ENCODE measurements at regions not wholly inside any gene's neighbourhood (a gene's known extent, or its start where the extent isn't known, plus 50 kb on each side); places are given as distances from the start of the nearest gene placed in this dataset.

DNA sequence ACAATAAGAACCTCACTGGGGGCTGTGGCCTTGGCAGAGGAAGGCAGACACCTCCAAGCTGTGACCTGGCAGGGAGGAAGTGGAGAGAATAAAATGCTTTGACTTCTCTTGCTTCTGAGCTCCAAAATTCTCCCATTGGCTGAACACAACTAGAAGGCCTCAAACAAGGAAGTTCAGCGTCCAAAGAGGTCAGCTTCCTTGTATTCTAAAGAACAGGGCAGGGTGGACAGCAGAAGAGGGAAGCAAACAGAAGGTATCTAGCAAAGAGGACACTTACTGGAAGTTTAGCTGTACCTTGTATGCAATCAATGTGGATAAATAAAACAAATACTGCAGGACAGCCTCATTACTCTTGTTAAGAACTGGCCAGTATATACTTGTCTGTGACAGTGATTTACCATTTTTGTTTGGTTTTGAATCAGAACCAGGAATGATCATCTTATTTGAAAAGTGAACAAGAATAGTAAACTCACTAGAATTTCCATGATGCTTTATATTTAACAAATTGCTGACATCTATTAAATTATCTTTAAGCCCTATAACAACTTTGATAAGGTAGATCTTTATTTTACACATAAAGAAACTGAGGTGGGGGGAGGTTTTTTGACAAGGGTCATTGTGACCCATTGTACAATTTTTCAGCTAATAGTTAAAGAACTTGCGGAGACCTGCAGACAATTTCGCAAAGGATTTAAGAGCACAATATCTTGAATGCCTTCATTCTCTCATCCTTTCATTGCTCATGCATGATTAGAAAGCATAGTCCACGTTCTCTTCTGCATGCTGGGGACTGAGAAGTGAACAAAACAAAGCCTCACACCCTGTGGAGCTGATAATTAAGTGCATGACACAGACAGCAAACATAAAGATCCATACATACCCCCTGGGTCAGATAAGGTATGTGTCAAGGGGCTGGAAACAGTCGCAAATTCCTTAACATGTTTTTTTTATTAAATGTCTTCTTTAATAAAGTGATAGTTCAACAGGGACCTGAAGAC is 1448.0 kb downstream of the AACS start:
- no peak for DNase-seq (ENCODE audit: low spot score)

DNA sequence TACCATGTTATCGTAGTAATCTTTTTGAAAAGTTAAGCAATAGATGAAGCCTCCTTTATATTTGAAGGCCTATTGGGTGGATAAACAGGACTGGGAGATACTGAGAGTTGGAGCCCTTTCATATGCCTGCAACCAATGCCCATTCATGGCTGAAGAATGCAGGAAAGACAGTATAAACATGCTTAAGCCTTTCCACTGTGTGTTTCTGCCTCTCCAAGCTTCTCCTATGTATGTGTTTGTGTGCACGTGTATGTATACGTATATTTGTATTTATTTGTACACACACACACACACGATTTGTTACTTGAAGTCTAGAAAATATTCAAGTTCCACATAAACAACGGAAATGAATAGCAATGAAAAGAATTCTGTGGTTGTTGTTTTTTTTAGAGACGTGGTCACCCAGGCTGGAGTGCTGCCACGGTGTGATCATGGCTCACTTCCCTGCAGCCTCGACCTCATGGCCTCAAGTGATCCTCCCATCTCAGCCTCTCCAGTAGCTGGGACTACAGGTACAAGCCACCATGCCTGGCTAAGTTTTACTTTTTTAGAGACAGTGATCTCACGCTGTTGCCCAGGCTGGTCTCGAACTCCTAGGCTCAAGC is 1453.5 kb downstream of the AACS start:
- no peak for DNase-seq (ENCODE audit: low spot score)

DNA sequence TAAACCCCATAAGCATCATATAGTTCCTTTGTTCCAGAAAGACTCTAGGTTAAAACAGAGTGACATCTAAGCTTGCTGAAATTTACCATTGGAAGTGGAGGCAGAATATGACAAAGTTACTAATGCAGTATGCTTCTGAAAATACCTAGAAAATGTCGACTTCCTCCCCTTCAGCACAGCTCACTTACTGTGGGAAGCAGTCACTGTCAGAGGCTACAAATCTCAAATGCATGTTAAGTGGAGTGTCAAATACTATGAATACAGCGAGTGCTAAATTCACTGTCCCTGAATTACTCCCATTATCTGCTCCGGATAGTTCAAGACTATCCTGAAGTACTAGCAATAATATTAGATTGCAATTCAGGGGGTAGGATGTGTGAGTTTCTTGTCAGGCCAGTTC is 1454.6 kb downstream of the AACS start:
- no peak for DNase-seq (ENCODE audit: low spot score)

DNA sequence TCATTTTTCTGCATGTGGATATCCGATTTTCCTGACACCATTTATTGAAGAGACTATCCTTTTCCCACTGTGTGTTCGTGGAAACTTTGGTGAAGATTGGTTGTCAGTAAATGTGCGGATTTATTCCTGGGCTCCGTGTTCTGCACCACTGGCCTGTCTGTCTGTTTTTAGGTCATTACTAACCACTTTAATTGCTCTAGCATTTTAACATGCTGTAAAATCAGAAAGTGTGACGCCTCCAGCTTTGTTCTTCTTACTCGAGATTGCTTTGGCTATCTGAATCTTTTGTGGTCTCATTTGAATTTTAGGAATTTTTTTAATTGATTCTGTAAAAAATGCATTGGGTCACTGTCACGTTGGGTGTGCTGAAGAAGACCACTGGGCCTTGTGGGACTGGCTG is 1458.7 kb downstream of the AACS start:
- DNase-seq (ENCODE audit: low spot score), result no peak

GRCh38 chr12:126534495-126534894 is 1469.3 kb downstream of the AACS start:
- DNase-seq (ENCODE audit: low spot score), result no peak

GRCh38 chr12:126534942-126535341 is 1469.7 kb downstream of the AACS start:
- no peak for DNase-seq (ENCODE audit: low spot score)

DNA sequence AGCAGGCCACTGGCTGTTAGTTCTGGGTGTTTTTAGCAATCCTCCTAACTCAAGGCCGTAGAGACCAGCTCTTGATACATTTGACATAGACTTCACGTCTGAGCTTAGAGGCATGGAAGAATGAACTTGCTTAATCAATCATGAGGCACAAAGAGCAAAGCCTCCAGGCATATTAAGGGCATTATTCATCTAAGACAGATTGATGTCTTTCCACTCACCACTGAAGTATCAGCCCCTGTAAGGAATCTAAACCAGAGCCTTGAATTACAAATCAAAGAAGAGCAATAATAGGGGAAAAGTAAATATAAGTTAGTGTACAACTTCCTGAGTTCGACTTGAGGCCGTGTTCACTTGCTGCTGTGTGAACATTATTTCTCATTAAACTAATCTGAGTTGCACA is 1470.7 kb downstream of the AACS start:
- DNase-seq (ENCODE audit: low spot score), result no peak

DNA sequence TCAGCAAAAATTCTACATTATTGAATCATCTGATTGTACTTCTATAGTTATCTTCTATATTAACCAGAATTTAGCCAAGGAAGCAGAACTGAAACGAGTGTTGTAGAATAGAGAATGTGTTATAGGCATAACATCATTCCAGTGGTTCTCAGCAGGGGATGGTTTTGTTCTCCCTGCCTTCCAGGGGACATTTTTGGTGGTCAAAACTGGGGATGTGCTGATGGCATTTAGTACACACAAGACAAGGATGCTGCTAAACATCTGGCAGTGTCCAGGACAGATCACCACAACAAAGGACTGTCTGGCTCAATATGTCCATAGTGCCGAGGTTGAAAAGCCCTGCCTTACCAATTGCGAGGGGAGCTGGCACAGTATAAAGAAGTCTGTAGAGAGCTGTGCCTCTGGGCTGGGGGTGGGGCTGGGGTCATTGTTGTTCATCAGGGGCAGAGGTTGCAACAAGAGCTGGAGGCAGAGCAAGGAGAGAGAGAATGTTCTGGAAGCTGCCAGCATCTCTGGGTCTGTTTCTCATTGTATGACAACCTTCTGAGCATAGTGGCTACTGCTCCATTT is 1472.8 kb downstream of the AACS start:
- DNase-seq (ENCODE audit: low spot score), result no peak

GRCh38 chr12:126538888-126539287 is 1473.7 kb downstream of the AACS start:
- DNase-seq (ENCODE audit: low spot score), result no peak

DNA sequence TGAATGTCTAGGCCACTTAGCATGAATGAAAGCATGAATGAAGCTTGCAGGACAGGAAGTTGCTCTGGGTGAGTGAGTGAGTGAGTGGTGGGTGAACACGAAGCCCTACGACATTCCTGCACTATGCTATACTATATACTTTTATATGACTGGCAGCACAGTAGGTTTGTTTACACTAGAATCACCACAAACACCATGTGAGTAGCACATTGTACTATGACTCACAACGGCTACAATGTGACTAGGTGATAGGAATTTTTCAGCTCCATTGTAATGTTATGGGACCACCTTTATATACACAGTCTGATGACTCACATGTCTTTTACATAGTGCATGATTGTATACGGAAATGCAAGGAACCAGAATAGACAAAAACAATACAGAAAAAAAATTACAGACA is 1480.2 kb downstream of the AACS start:
- no peak for DNase-seq (ENCODE audit: low spot score)

DNA sequence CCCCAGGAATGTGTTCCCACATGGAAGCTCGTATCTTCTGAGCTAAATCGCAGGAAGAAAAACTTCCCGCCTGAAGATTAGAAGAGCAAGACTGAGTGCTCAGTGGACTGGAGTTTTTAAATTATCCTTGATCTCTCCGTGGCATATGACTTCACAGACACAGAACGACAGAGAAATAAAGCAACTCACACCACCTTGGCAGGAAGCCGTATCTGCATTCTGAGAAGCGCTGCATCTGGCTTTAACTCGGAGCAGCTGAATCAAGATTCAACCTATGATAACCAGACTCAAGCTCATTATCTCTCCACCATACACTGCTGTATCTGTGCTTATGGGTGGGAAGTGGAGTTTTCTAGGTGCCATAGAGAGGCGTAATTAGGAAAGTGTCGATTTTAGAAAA is 1482.7 kb downstream of the AACS start:
- peak; percentile 8 for DNase-seq (ENCODE audit: low spot score)

- DNase-seq (ENCODE audit: low spot score), result no peak
Measured at GRCh38 chr12:126551869-126552268, 1486.6 kb downstream of the AACS start.

DNA sequence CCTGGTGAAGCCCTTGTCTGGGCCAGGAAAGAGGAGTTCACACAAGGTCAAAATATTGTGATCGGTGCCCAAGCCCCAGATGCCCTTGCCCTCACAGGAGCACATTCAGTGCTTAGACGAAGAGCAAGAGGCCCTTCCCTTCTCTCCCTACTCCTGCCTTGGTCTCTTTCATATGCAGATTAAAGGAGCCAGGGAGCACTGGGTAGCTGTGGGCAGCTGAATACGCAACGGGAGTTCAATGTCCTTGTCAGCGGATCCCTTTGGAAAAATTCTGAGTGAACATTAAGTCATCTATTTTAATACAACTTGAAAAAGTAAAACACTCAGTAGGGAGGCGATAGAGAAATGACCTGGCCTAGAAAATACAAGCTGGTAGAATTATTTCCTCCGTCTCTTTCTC is 1489.4 kb downstream of the AACS start:
- DNase-seq (ENCODE audit: low spot score), result no peak

DNA sequence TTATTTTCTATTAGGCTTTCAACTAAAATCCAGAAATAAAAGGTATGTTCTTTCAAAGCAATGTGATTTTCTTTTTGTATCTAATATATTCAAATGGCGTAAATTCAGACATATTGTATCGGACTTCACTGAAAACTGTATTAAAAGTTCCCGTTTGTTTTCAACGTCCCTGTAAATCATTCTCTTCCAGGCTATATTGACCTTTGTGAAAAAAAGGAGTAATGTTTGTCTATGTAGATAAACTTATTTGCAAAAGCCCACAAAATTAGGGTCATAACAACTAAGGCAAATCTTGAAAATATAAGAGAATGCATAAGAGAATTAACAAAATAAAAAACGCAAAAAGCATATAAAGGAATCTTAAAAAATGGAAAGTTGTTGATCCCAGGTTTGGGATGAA is 1492.4 kb downstream of the AACS start:
- no peak for DNase-seq (ENCODE audit: low spot score)

- no peak for DNase-seq (ENCODE audit: low spot score)
Measured at GRCh38 chr12:126558219-126558618, 1493.0 kb downstream of the AACS start.

DNA sequence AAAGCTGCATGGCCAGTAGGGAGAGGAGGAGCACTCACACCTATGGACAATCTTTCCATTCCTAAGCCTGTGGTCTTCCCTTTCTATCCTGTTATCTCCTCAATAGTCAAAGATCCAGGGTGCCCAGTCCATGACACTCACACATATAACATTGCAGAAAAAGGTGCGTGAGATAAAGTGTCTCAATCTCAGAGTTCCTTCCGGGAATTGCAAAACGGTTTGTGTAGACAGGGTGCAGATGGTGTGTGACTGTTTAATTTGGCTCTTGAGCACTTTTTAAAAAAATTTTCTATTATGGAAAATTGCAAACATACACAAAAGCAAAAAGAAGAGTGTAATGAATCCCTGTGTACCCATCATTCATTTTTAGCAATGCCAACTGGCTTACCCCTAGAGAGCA is 1493.6 kb downstream of the AACS start:
- no peak for DNase-seq (ENCODE audit: low spot score)

DNA sequence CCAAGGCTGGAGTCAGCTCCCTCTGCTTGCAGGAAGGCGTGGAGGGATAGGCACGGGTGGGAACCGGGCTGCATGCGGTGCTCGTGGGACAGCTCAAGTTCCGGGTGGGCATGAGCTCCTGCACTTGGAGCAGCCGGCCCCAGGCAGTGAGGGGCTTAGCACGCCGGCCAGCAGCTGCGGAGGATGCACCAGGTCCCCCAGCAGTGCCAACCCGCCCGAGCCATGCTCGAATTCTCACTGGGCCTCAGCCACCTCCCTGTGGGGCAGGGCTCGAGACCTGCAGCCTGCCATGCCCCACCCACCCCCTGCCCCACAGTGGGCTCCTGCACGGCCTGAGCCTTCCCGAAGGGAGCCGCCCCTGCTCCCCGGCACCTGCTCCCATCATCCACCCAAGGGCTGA is 1501.8 kb downstream of the AACS start:
- no peak for DNase-seq (ENCODE audit: low spot score)

DNA sequence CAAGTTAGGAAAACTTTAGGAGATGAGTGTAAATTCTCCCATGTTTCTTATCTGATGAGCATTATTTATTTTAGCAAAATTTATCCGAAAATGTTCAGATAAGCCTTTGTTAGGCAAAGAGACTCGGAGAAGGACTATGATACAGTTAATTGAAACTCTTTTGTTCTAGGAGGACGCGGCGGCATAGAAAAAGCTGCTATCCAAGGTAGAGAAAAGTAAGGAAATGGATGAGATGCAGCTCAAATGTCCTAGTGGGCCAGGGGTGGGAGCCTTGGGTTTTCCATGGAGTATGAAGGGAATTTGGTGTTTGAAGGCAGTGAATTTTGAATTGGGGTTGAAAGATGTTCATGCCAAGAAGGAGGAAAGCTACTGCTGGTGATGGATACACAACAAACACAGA is 1504.5 kb downstream of the AACS start:
- no peak for DNase-seq (ENCODE audit: low spot score)

DNA sequence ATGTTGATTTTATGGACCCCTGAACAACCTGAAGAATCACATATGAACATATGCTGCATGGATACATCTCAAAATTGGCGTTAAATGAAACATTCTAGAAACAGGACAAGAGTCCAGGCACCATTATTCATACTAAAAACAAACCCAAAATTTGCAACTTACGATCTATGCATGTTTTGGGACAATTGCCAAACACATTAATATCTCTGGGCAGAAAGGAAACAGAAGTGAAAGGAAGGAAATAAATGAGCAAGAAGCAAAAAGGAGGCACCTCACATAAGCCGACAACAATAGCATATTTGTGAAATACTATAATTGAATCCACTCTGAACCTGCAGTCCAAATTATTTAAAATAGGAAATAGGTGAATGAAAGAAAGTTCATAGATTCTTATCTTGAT is 1505.3 kb downstream of the AACS start:
- no peak for DNase-seq (ENCODE audit: low spot score)

GRCh38 chr12:126572170-126572569 is 1506.9 kb downstream of the AACS start:
- DNase-seq (ENCODE audit: low spot score), result no peak

DNA sequence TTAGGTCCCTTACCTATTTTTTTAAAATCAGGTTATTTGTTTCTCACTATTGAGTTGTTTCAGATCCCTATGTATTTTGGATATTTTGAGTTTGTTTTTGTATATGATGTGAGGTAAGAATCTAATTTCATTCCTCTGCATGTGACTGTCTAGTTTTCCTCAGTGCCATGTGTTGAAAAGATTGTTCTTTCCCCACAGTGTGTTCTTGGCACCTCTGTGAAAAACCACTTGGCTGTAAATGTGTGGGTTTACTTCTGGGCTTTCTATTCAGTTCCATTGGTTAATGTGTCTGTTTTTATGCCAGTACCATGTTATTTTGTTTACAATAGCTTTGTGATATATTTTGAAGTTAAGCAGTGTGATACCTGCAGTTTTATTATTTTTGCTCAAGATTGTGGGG is 1516.4 kb downstream of the AACS start:
- DNase-seq (ENCODE audit: low spot score), result no peak

- no peak for DNase-seq (ENCODE audit: low spot score)
Measured at GRCh38 chr12:126582231-126582630, 1517.0 kb downstream of the AACS start.

DNA sequence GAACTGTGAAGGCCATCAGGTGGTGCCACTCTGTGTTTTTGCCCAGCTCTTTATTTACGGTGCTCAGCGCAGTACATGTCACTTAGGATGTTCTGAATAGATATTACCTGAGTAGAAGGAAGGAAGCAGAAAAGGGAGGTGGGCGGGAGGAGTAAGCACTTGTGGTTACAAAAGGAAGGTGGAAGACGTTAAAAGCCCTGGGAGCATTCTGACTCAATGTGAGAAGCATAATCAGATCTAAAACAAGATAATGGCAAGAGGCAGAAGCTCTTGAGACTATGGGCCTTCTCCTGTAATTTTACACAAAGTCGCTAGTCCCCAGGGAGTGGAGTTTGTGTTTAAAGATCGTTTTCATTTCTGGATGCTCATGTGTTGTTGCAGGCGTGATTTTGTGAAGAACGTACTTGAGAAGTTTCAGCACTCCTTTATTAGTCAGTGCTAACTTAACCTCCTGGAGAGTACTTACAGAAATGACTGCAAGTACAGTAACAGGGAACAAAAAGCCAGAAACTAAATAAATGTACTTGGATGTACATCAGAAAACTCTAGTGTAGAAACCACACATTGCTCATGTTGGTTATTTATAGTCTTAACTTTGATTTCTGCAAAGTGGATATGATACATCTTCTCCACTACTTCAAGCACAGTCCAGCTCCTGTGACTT is 1523.5 kb downstream of the AACS start:
- DNase-seq (ENCODE audit: low spot score), result no peak

Data from AG08395 (cell line).